ENCODE measurements at regions not wholly inside any gene's neighbourhood (a gene's known extent, or its start where the extent isn't known, plus 50 kb on each side); places are given as distances from the start of the nearest gene placed in this dataset.

- TF ChIP-seq POLR2A (IDR thresholded peaks at IDR 0.05; ENCODE audit: low read depth), result no peak
- no peak for TF ChIP-seq CTCF (IDR thresholded peaks at IDR 0.05)
These were observed 482.7 kb downstream of the FBXO15 start for GRCh38 chr18:73664896-73665295.
